HUES48 (cell line): ENCODE measurements at regions not wholly inside any gene's neighbourhood (a gene's known extent, or its start where the extent isn't known, plus 50 kb on each side); places are given as distances from the start of the nearest gene placed in this dataset.
"Not testable (repeated sequence)": the region's sequence is repeated elsewhere in the genome, so short reads cannot be mapped to it uniquely, and the experiment has no call there.

Experiments
- H3K27ac ChIP-seq: one replicate; pipeline ENCODE4 v1.7.0; 2013; ENCODE audit warnings: low read depth, low read length, inconsistent platforms
- H3K27me3 ChIP-seq: 2 replicates; pipeline ENCODE4 v1.6.1; 2013; ENCODE audit warnings: mild to moderate bottlenecking, low read length; ENCODE audit not compliant: control insufficient read depth, insufficient read depth
- H3K36me3 ChIP-seq: 2 replicates; pipeline ENCODE4 v1.6.1; 2013; ENCODE audit warnings: low read length; ENCODE audit not compliant: control insufficient read depth, insufficient read depth
- H3K4me1 ChIP-seq: 2 replicates; pipeline ENCODE4 v1.6.1; 2013; ENCODE audit warnings: mild to moderate bottlenecking, low read length; ENCODE audit not compliant: control insufficient read depth, insufficient read depth
- H3K4me3 ChIP-seq: 2 replicates; pipeline ENCODE4 v1.5.1; 2013; ENCODE audit warnings: mild to moderate bottlenecking, low read depth, low read length
- H3K9ac ChIP-seq: 2 replicates; pipeline ENCODE4 v1.6.1; 2013; ENCODE audit warnings: mild to moderate bottlenecking, low read depth, low read length, moderate library complexity
- H3K9me3 ChIP-seq: 2 replicates; pipeline ENCODE4 v1.6.1; 2013; ENCODE audit warnings: low read length; ENCODE audit not compliant: control insufficient read depth, insufficient read depth

- Histone ChIP-seq H3K9me3 (no peaks in the 10 kb centered on the region), H3K4me3 (no peak overlapping the region), H3K9ac (no peak overlapping the region), H3K27me3 (no peaks in the 10 kb centered on the region), H3K4me1 (peaks cover 6% of the 10 kb centered on the region; the same call in 1 of the 2 replicates), H3K27ac (no peak overlapping the region), H3K36me3 (no peaks in the 10 kb centered on the region)
These were observed 186.4 kb upstream of the COL3A1 start for GRCh38 chr2:188787658-188788240.

- Histone ChIP-seq H3K36me3 (no peaks in the 10 kb centered on the region), H3K4me1 (peaks cover 6% of the 10 kb centered on the region; the same call in 1 of the 2 replicates), H3K27ac (no peak overlapping the region), H3K9ac (no peak overlapping the region), H3K9me3 (no peaks in the 10 kb centered on the region), H3K27me3 (no peaks in the 10 kb centered on the region), H3K4me3 (no peak overlapping the region)
These were observed 185.6 kb upstream of the COL3A1 start for GRCh38 chr2:188788621-188789020.

- H3K9me3 ChIP-seq = no peaks in the 10 kb centered on the region
- H3K4me3 ChIP-seq = no peak overlapping the region
- H3K27ac ChIP-seq = no peak overlapping the region
- no peaks in the 10 kb centered on the region for H3K36me3 ChIP-seq
- H3K9ac ChIP-seq = no peak overlapping the region
- H3K27me3 ChIP-seq = no peaks in the 10 kb centered on the region
- peaks cover 6% of the 10 kb centered on the region; the same call in 1 of the 2 replicates for H3K4me1 ChIP-seq
These were observed 184.2 kb upstream of the COL3A1 start for GRCh38 chr2:188789951-188790350.

GRCh38 chr2:188794453-188794852, 179.7 kb upstream of the COL3A1 start:
- H3K27ac ChIP-seq, H3K27me3 ChIP-seq, H3K36me3 ChIP-seq, H3K4me3 ChIP-seq, H3K9me3 ChIP-seq, H3K9ac ChIP-seq, H3K4me1 ChIP-seq: not testable (repeated sequence)

GRCh38 chr2:188795762-188796161, 178.4 kb upstream of the COL3A1 start:
- Histone ChIP-seq H3K4me1 (no peaks in the 10 kb centered on the region), H3K9ac (no peak overlapping the region), H3K9me3 (no peaks in the 10 kb centered on the region)

GRCh38 chr2:188797371-188797770, 176.8 kb upstream of the COL3A1 start:
- Histone ChIP-seq H3K27me3 (no peaks in the 10 kb centered on the region), H3K9me3 (no peaks in the 10 kb centered on the region), H3K9ac (no peak overlapping the region), H3K4me1 (no peaks in the 10 kb centered on the region), H3K27ac (no peak overlapping the region), H3K4me3 (no peak overlapping the region), H3K36me3 (no peaks in the 10 kb centered on the region)

More at GRCh38 chr2:188795762-188796161, 178.4 kb upstream of the COL3A1 start:
- H3K27me3 ChIP-seq = no peaks in the 10 kb centered on the region
- no peak overlapping the region for H3K27ac ChIP-seq
- H3K4me3 ChIP-seq = no peak overlapping the region
- H3K36me3 ChIP-seq = no peaks in the 10 kb centered on the region

GRCh38 chr2:188798159-188798558, 176.0 kb upstream of the COL3A1 start:
- no peak overlapping the region for H3K27ac ChIP-seq
- H3K36me3 ChIP-seq = no peaks in the 10 kb centered on the region
- no peak overlapping the region for H3K9ac ChIP-seq
- H3K4me3 ChIP-seq = no peak overlapping the region
- no peaks in the 10 kb centered on the region; the same call in 1 of the 2 replicates for H3K9me3 ChIP-seq
- no peaks in the 10 kb centered on the region for H3K27me3 ChIP-seq
- H3K4me1 ChIP-seq = no peaks in the 10 kb centered on the region

GRCh38 chr2:188805219-188805618, 169.0 kb upstream of the COL3A1 start:
- Histone ChIP-seq H3K9ac (no peak overlapping the region), H3K27me3 (no peaks in the 10 kb centered on the region), H3K4me1 (no peaks in the 10 kb centered on the region), H3K9me3 (no peaks in the 10 kb centered on the region; the same call in 1 of the 2 replicates), H3K4me3 (no peak overlapping the region), H3K27ac (no peak overlapping the region), H3K36me3 (no peaks in the 10 kb centered on the region)

- H3K36me3 ChIP-seq = no peaks in the 10 kb centered on the region
- no peaks in the 10 kb centered on the region for H3K27me3 ChIP-seq
- H3K9ac ChIP-seq = no peak overlapping the region
- no peak overlapping the region for H3K4me3 ChIP-seq
- no peak overlapping the region for H3K27ac ChIP-seq
- H3K4me1 ChIP-seq = no peaks in the 10 kb centered on the region
- no peaks in the 10 kb centered on the region for H3K9me3 ChIP-seq
These were observed 165.2 kb upstream of the COL3A1 start for GRCh38 chr2:188808947-188809355.

GRCh38 chr2:188810586-188810985, 163.6 kb upstream of the COL3A1 start:
- Histone ChIP-seq H3K4me1 (no peaks in the 10 kb centered on the region), H3K27me3 (no peaks in the 10 kb centered on the region), H3K27ac (no peak overlapping the region), H3K4me3 (no peak overlapping the region), H3K9ac (no peak overlapping the region), H3K9me3 (no peaks in the 10 kb centered on the region), H3K36me3 (no peaks in the 10 kb centered on the region)

- Histone ChIP-seq H3K36me3 (no peaks in the 10 kb centered on the region), H3K27ac (no peak overlapping the region), H3K9ac (no peak overlapping the region), H3K4me3 (no peak overlapping the region), H3K4me1 (no peaks in the 10 kb centered on the region), H3K27me3 (no peaks in the 10 kb centered on the region), H3K9me3 (no peaks in the 10 kb centered on the region)
These were observed 162.7 kb upstream of the COL3A1 start for GRCh38 chr2:188811522-188811921.
